CD14-positive monocyte (primary cell): ENCODE measurements at regions not wholly inside any gene's neighbourhood (a gene's known extent, or its start where the extent isn't known, plus 50 kb on each side); places are given as distances from the start of the nearest gene placed in this dataset.

Experiments used
- DNase-seq, 3 donors: peaks; one replicate each; pipeline ENCODE4 v3.0.0-alpha.2; 2011 to 2022
- H2AFZ ChIP-seq: 2 replicates; pipeline ENCODE4 v1.6.0; 2012; ENCODE audit warnings: mild to moderate bottlenecking, low read depth, low read length, inconsistent platforms; ENCODE audit not compliant: insufficient read depth, poor library complexity, severe bottlenecking
- H3K27ac ChIP-seq, 2 donors: 1 replicate in 1 of 2; 2 replicates in 1 of 2; pipeline ENCODE4 v1.5.1; 2012 to 2013; ENCODE audit warnings: low read length in 2 of 2, control low read depth in 1 of 2, inconsistent platforms in 1 of 2, low read depth in 1 of 2, mild to moderate bottlenecking in 1 of 2
- H3K27me3 ChIP-seq, 2 donors: one replicate each; pipeline versions ENCODE4 v1.6.0 to v1.6.1; 2011 to 2013; ENCODE audit warnings: low read length in 2 of 2; ENCODE audit not compliant: control insufficient read depth in 2 of 2, insufficient read depth in 2 of 2
- H3K36me3 ChIP-seq, 2 donors: replicated peaks in 1 of 2; 1 replicate in 1 of 2; 2 replicates in 1 of 2; pipeline versions ENCODE4 v1.5.1 to v1.6.1; 2012 to 2013; ENCODE audit warnings: low read length in 2 of 2, control low read depth in 1 of 2, inconsistent platforms in 1 of 2, mild to moderate bottlenecking in 1 of 2; ENCODE audit not compliant: insufficient read depth in 2 of 2, control insufficient read depth in 1 of 2
- H3K4me1 ChIP-seq, 2 donors: 1 replicate in 1 of 2; 2 replicates in 1 of 2; pipeline versions ENCODE4 v1.5.1 to v1.6.1; 2012 to 2013; ENCODE audit warnings: low read length in 2 of 2, control low read depth in 1 of 2, inconsistent platforms in 1 of 2, mild to moderate bottlenecking in 1 of 2, moderate library complexity in 1 of 2; ENCODE audit not compliant: insufficient read depth in 2 of 2, control insufficient read depth in 1 of 2
- H3K4me2 ChIP-seq: replicated peaks from 2 replicates; pipeline ENCODE3; 2012; ENCODE audit warnings: low read length, moderate library complexity, mild to moderate bottlenecking; ENCODE audit not compliant: poor library complexity, severe bottlenecking; ENCODE audit errors: extremely low read depth
- H3K4me3 ChIP-seq, 3 experiments: fragments of 200-600 bp in 1 of 3; sonication (generic) in 1 of 3; replicated peaks in 1 of 3; 1 replicate in 2 of 3; 2 replicates in 1 of 3; pipeline ENCODE4 v1.5.1; 2011 to 2013; ENCODE audit warnings: low read length in 3 of 3, mild to moderate bottlenecking in 3 of 3, control low read depth in 2 of 3, low read depth in 2 of 3, inconsistent platforms in 1 of 3, moderate library complexity in 1 of 3
- H3K79me2 ChIP-seq: 2 replicates; pipeline ENCODE4 v1.6.0; 2012; ENCODE audit warnings: mild to moderate bottlenecking, control low read depth, inconsistent platforms, low read length, moderate library complexity; ENCODE audit not compliant: insufficient read depth
- H3K9ac ChIP-seq: 2 replicates; pipeline ENCODE4 v1.6.0; 2017; ENCODE audit warnings: low read length, mild to moderate bottlenecking; ENCODE audit not compliant: insufficient read depth, poor library complexity, severe bottlenecking
- H3K9me3 ChIP-seq, 2 donors: replicated peaks in 1 of 2; 1 replicate in 1 of 2; 2 replicates in 1 of 2; pipeline versions ENCODE4 v1.5.1 to v1.6.1; 2012 to 2013; ENCODE audit warnings: low read length in 2 of 2, control low read depth in 1 of 2; ENCODE audit not compliant: control insufficient read depth in 1 of 2, insufficient read depth in 1 of 2
- H4K20me1 ChIP-seq: 2 replicates; pipeline ENCODE4 v1.6.0; 2012; ENCODE audit warnings: mild to moderate bottlenecking, low read length, control low read depth, moderate library complexity; ENCODE audit not compliant: insufficient read depth
- H3K27ac Mint-ChIP-seq, 7 donors: one replicate each; pipeline ENCODE4 v1.8.0; 2020; ENCODE audit warnings: mild to moderate bottlenecking in 7 of 7, mixed read lengths in 7 of 7, moderate library complexity in 6 of 7, inconsistent platforms in 2 of 7
- H3K27me3 Mint-ChIP-seq, 3 donors: one replicate each; pipeline ENCODE4 v1.8.0; 2021 to 2022; ENCODE audit warnings: low read depth in 3 of 3, mild to moderate bottlenecking in 3 of 3, mixed read lengths in 3 of 3, moderate library complexity in 3 of 3, inconsistent platforms in 1 of 3
- H3K36me3 Mint-ChIP-seq, 2 donors: one replicate each; pipeline ENCODE4 v1.8.0; 2020; ENCODE audit warnings: mixed read lengths in 2 of 2, inconsistent platforms in 1 of 2, mild to moderate bottlenecking in 1 of 2
- H3K4me1 Mint-ChIP-seq: one replicate; pipeline ENCODE4 v1.8.0; 2020; ENCODE audit warnings: mild to moderate bottlenecking, mixed read lengths
- H3K4me3 Mint-ChIP-seq, 2 donors: one replicate each; pipeline ENCODE4 v1.8.0; 2020; ENCODE audit warnings: mild to moderate bottlenecking in 2 of 2, mixed read lengths in 2 of 2, moderate library complexity in 1 of 2
- H3K9me3 Mint-ChIP-seq, 7 donors: one replicate each; pipeline ENCODE4 v1.8.0; 2020 to 2022; ENCODE audit warnings: mixed read lengths in 7 of 7, mild to moderate bottlenecking in 6 of 7, moderate library complexity in 6 of 7, inconsistent platforms in 2 of 7
- CTCF ChIP-seq: fragments of 200-600 bp; IDR thresholded peaks from one replicate; pipeline ENCODE4 v1.8.0; 2022; ENCODE audit warnings: antibody characterized with exemption, mild to moderate bottlenecking
- WGBS: methylation state at CpG from one replicate; pipeline ENCODE4 v1.1.5; 2013; ENCODE audit warnings: missing lambda C conversion rate; ENCODE audit not compliant: insufficient coverage; 5-methylcytosine and 5-hydroxymethylcytosine counted together
- intact Hi-C, 2 donors: fragments of 100-400 bp; cut with micrococcal nuclease; formaldehyde crosslinking; loops; one replicate each; pipeline versions ENCODE4 v1.15.0 to v1.15.1; 2023

DNA sequence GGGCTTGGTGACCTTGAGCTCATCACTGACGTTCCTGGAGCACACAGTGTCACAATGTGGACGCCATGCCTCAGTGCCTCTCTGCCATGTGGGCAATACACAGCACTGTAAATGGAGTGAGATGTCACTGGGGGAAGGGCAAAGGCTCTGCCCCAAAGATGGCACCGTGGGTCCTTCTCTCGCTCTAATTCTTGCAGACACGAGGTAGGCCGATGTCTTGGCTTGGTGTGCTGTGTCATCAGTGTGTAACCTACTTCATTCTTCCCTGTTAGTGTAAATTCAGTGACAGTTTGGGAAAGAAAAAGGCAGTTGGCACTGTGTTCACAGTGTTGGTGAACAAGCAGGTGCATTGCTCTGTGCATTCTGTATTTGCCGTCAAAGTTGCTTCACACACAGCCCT lies 309.3 kb upstream of the MYT1L start:
- Mint-ChIP-seq H3K4me1 (no peaks in the 10 kb centered on the region), H3K27ac (no peak overlapping the region), H3K9me3 (peaks cover 0 to 6% (median 0%) of the 10 kb centered on the region in 7 donors), H3K4me3 (no peak overlapping the region), H3K27me3 (peaks cover 3 to 5% (median 3%) of the 10 kb centered on the region in 3 donors), H3K36me3 (no peaks in the 10 kb centered on the region)
- Histone ChIP-seq H4K20me1 (no peaks in the 10 kb centered on the region), H3K9ac (no peak overlapping the region), H3K79me2 (no peaks in the 10 kb centered on the region), H3K4me1 (no peaks in the 10 kb centered on the region), H3K27me3 (no peaks in the 10 kb centered on the region), H3K27ac (no peak overlapping the region), H2AFZ (no peak overlapping the region), H3K9me3 (no peaks in the 10 kb centered on the region), H3K36me3 (no peaks in the 10 kb centered on the region), H3K4me2 (no peak overlapping the region), H3K4me3 (no peak overlapping the region)
- intact Hi-C loops: no loop called here
- no peak for TF ChIP-seq CTCF
- no peak for DNase-seq
- 93% methylated on average over 3 of the region's 7 CpGs for WGBS

DNA sequence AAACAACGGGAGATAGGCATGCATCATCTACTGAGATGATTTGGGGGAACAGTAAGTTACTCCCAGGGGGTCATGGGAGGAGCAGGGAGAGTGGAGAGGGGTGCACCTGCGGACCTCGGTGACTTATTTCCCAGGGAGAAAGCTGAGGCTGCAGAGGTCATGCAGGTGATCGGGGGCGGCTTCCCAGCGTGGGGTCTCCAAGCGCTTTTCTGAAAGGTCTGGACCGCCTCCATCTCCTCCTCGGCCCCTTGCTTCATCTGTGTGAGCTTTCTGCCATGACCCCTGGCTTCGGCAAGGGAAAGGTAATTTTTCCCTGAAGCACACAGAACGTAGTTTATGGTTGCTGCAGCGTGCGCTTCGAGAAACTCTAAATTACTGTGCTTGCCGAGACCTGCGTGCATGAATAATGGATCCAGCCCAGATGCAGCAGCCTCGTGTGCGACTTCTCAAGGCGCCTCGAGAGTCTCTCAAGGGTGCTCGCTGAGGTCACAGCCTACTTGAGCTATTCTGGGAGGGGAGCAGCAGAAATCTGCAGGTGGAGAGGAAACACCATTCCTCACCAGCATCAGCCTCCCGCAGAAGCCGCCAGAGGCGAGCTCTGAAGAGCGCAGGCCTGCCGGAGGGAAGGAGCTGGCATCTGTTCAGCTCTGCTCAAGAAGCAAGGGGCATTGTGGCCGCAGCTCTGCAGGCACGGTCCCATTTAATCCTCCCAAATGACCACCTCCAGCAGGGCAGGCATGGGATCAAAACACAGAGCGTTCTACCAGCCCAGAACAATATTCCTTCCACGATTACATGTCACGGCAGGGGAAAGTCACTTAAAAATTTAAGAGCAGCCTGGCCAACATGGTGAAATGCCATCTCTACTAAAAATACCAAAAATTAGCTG lies 308.4 kb upstream of the MYT1L start:
- intact Hi-C loops: no loop called here

More for the DNA sequence above, 308.4 kb upstream of the MYT1L start:
- Histone ChIP-seq H3K4me2 (no peak overlapping the region), H3K9ac (no peak overlapping the region), H3K9me3 (no peaks in the 10 kb centered on the region), H3K27me3 (no peaks in the 10 kb centered on the region), H3K4me1 (no peaks in the 10 kb centered on the region), H3K27ac (no peak overlapping the region), H3K36me3 (no peaks in the 10 kb centered on the region), H3K79me2 (no peaks in the 10 kb centered on the region), H3K4me3 (no peak overlapping the region), H4K20me1 (no peaks in the 10 kb centered on the region), H2AFZ (no peak overlapping the region)
- H3K4me1 Mint-ChIP-seq: no peaks in the 10 kb centered on the region
- WGBS: 91% methylated on average over 22 of the region's 31 CpGs
- no peak for TF ChIP-seq CTCF
- no peak overlapping the region for H3K4me3 Mint-ChIP-seq
- H3K36me3 Mint-ChIP-seq: no peaks in the 10 kb centered on the region
- peaks cover 3 to 4% (median 3%) of the 10 kb centered on the region in 3 donors for H3K27me3 Mint-ChIP-seq
- DNase-seq: no peak
- H3K9me3 Mint-ChIP-seq: peaks cover 0 to 6% (median 2%) of the 10 kb centered on the region in 7 donors
- no peak overlapping the region for H3K27ac Mint-ChIP-seq
